Kidney (tissue), 13 donors: ENCODE measurements at regions not wholly inside any gene's neighbourhood (a gene's known extent, or its start where the extent isn't known, plus 50 kb on each side); places are given as distances from the start of the nearest gene placed in this dataset.

Experiments
- DNase-seq, 5 donors: peaks; one replicate each; pipeline ENCODE4 v3.0.0-alpha.2; 2013 to 2020
- FAIRE-seq: peaks from 2 replicates; lab custom pipeline; 2012; peaks lifted over from hg19 to GRCh38; lab: Jason Lieb, UNC
- H3K27ac ChIP-seq, 2 donors: one replicate each; pipeline ENCODE4 v1.7.0; 2013; ENCODE audit warnings: low read depth in 2 of 2, low read length in 2 of 2, inconsistent platforms in 1 of 2
- H3K27me3 ChIP-seq: one replicate; pipeline ENCODE4 v1.7.1; 2013; ENCODE audit warnings: low read length, inconsistent platforms; ENCODE audit not compliant: control insufficient read depth, insufficient read depth
- H3K36me3 ChIP-seq, 3 donors: one replicate each; pipeline versions ENCODE4 v1.7.0 to v1.7.1; 2013; ENCODE audit warnings: low read length in 3 of 3, control low read depth in 1 of 3, inconsistent platforms in 1 of 3; ENCODE audit not compliant: insufficient read depth in 3 of 3, control insufficient read depth in 2 of 3
- H3K4me1 ChIP-seq, 3 donors: one replicate each; pipeline versions ENCODE4 v1.7.0 to v1.7.1; 2013; ENCODE audit warnings: low read length in 3 of 3, inconsistent platforms in 1 of 3, low read depth in 1 of 3; ENCODE audit not compliant: control insufficient read depth in 2 of 3, insufficient read depth in 2 of 3
- H3K4me3 ChIP-seq, 3 donors: one replicate each; pipeline versions ENCODE4 v1.7.0 to v1.8.1; 2013; ENCODE audit warnings: low read length in 3 of 3, control low read depth in 1 of 3, inconsistent platforms in 1 of 3
- H3K9ac ChIP-seq, 3 donors: one replicate each; pipeline versions ENCODE4 v1.7.0 to v1.7.1; 2013; ENCODE audit warnings: low read length in 3 of 3, control low read depth in 1 of 3, inconsistent platforms in 1 of 3
- H3K9me3 ChIP-seq, 3 donors: one replicate each; pipeline versions ENCODE4 v1.7.0 to v1.7.1; 2013; ENCODE audit warnings: low read length in 3 of 3, control low read depth in 1 of 3, inconsistent platforms in 1 of 3; ENCODE audit not compliant: control insufficient read depth in 2 of 3, insufficient read depth in 1 of 3
- intact Hi-C: fragments of 100-400 bp; cut with DNase I; formaldehyde crosslinking; loops from one replicate; pipeline ENCODE4 v1.11.1; 2022
- TF ChIP-seq, protein P1 (sequence below): IDR thresholded peaks from 3 replicates; pipeline ENCODE4 v1.5.1; 2012; ENCODE audit warnings: mild to moderate bottlenecking, moderate library complexity, borderline replicate concordance; ENCODE audit not compliant: insufficient read depth; ENCODE audit errors: extremely low read depth
- donor health status: control.
- donor health status: control.
- donor health status: control.
- donor health status: control.
- donor health status: control.
- donor health status: DM: yes; HTN: yes; CAD: no.
- donor health status: Normal renal cell carcinoma (clear cell type).

DNA sequence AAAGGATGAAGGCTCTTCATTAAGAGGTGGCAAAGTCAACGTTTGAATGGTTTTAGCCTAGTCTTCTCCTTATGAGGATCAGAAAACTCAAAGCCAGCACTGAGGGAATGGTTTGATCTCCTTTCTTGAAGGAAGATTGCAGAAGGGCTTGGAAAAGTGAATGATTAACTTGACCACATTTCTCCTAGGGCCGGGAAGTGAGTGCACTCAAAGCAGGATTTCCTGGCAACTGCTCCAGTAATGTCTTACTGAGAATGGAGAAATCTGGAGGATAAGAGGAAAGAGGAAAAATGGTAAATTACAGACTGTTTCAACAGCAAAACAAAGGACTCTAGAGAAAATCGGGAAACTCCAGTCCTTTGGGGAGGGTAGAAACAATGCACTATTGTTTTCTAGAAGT is 189.0 kb upstream of the FOXA2 start:
- Histone ChIP-seq H3K9ac (no peak overlapping the region), H3K4me1 (no peaks in the 10 kb centered on the region), H3K9me3 (no peaks in the 10 kb centered on the region), H3K4me3 (no peak overlapping the region), H3K36me3 (no peaks in the 10 kb centered on the region), H3K27me3 (no peaks in the 10 kb centered on the region), H3K27ac (no peak overlapping the region)
- intact Hi-C loops, result no loop called here
- FAIRE-seq (no peak), DNase-seq (peak in 1 of 5 donors; percentile 25)
- TF ChIP-seq, protein P1, sequence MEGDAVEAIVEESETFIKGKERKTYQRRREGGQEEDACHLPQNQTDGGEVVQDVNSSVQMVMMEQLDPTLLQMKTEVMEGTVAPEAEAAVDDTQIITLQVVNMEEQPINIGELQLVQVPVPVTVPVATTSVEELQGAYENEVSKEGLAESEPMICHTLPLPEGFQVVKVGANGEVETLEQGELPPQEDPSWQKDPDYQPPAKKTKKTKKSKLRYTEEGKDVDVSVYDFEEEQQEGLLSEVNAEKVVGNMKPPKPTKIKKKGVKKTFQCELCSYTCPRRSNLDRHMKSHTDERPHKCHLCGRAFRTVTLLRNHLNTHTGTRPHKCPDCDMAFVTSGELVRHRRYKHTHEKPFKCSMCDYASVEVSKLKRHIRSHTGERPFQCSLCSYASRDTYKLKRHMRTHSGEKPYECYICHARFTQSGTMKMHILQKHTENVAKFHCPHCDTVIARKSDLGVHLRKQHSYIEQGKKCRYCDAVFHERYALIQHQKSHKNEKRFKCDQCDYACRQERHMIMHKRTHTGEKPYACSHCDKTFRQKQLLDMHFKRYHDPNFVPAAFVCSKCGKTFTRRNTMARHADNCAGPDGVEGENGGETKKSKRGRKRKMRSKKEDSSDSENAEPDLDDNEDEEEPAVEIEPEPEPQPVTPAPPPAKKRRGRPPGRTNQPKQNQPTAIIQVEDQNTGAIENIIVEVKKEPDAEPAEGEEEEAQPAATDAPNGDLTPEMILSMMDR, result no peak

DNA sequence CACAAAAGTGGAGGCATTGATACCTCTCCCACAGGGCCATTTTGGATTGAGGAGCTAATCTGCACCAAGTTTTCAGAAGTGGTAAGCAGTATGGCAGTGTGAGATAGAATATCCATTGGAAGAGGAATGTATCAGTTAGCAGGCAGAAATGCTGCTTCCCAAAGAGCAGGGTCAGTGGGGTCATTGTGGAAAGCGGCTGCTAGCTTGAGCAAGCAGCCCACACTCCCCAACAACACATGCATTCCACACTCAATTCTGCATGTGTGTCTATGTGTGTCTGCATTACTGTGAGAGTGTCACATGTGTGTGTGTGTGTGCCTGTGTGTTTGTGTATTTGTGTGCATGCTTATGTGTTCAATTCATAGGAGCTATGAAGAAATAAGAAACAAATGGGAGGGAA is 190.9 kb upstream of the FOXA2 start:
- FAIRE-seq, result no peak
- DNase-seq, result peak in 1 of 5 donors; percentile 16
- TF ChIP-seq, protein P1, result no peak
- H3K4me1 ChIP-seq, result no peaks in the 10 kb centered on the region
- H3K36me3 ChIP-seq, result no peaks in the 10 kb centered on the region
- no peak overlapping the region for H3K4me3 ChIP-seq
- H3K27me3 ChIP-seq, result no peaks in the 10 kb centered on the region
- H3K9ac ChIP-seq, result no peak overlapping the region
- no peaks in the 10 kb centered on the region for H3K9me3 ChIP-seq
- no peak overlapping the region for H3K27ac ChIP-seq
- intact Hi-C loops, result no loop called here

DNA sequence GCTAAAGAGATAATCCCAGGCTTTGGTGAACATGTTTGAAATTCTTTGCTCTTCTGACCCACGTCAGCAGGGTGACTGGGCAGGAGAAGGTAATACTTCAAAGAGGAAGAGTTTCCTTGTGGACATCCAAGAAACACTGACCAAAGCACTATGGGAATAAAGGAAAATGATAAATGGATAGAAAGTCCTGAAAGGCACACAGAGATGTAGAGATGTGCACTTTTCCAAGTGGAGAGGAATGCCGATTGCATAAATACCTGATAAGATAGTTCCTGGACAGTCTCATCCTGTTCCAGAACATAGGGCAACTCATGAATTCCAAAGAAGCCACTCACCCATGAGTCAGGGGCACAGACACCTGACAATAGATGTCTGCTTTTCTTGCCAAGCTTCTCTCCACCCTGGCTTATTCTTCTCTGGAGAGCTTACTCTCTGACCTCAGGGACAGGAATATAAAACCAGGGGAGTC is 191.3 kb upstream of the FOXA2 start:
- no peak for DNase-seq
- Histone ChIP-seq H3K27me3 (no peaks in the 10 kb centered on the region), H3K4me1 (no peaks in the 10 kb centered on the region), H3K4me3 (no peak overlapping the region), H3K27ac (no peak overlapping the region), H3K36me3 (no peaks in the 10 kb centered on the region), H3K9me3 (no peaks in the 10 kb centered on the region), H3K9ac (no peak overlapping the region)
- no peak for FAIRE-seq
- intact Hi-C loops, result no loop called here
- TF ChIP-seq, protein P1, result no peak

DNA sequence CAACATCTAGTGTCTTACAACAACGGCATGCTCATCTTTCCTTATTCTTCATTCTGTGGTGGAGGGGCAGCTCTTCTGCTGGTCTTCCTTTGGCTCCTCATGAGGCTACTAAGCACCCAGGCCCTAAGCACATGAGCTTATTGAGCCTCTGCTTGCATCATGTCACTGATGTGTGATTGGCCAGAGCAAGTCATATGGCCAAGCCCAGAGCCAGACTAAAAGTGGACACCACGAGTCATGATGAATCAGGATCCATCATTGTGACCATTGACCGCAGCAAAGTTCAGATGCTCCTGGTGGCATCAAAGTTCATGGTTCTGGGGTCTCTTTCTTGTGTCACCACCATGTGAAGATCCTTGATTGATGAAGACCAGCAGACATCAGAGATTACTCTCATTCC is 192.0 kb upstream of the FOXA2 start:
- intact Hi-C loops, result no loop called here
- DNase-seq, result no peak
- Histone ChIP-seq H3K9ac (no peak overlapping the region), H3K27ac (no peak overlapping the region), H3K9me3 (no peaks in the 10 kb centered on the region), H3K4me1 (no peaks in the 10 kb centered on the region), H3K4me3 (no peak overlapping the region), H3K27me3 (no peaks in the 10 kb centered on the region), H3K36me3 (no peaks in the 10 kb centered on the region)
- FAIRE-seq, result no peak
- TF ChIP-seq, protein P1, result no peak
